ENCODE measurements at regions not wholly inside any gene's neighbourhood (a gene's known extent, or its start where the extent isn't known, plus 50 kb on each side); places are given as distances from the start of the nearest gene placed in this dataset.

DNA sequence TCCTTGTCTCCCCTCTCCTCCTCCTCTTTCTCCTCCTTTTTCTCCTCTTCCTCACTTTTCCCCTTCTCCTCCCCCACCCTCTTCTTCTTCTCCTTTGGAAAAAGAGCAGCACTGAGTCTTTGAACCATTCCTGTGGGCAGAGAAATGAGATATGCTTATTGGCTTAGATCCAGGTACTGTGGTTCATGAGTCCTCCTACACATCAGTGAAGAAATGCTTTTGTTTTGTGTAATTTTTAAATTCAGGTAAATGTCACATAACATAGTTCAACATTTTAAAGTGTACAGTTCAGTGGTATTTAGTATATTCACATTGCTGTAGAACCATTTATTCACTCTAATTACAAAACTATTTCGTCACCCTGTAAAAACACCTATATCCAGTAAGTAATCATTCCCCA lies 402.1 kb downstream of the AACS start:
- TF ChIP-seq, protein P1, sequence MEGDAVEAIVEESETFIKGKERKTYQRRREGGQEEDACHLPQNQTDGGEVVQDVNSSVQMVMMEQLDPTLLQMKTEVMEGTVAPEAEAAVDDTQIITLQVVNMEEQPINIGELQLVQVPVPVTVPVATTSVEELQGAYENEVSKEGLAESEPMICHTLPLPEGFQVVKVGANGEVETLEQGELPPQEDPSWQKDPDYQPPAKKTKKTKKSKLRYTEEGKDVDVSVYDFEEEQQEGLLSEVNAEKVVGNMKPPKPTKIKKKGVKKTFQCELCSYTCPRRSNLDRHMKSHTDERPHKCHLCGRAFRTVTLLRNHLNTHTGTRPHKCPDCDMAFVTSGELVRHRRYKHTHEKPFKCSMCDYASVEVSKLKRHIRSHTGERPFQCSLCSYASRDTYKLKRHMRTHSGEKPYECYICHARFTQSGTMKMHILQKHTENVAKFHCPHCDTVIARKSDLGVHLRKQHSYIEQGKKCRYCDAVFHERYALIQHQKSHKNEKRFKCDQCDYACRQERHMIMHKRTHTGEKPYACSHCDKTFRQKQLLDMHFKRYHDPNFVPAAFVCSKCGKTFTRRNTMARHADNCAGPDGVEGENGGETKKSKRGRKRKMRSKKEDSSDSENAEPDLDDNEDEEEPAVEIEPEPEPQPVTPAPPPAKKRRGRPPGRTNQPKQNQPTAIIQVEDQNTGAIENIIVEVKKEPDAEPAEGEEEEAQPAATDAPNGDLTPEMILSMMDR (IDR thresholded peaks at IDR 0.05) = no peak
- TF ChIP-seq POLR2A (IDR thresholded peaks at IDR 0.05) = no peak
